ENCODE measurements at regions not wholly inside any gene's neighbourhood (a gene's known extent, or its start where the extent isn't known, plus 50 kb on each side); places are given as distances from the start of the nearest gene placed in this dataset.

DNA sequence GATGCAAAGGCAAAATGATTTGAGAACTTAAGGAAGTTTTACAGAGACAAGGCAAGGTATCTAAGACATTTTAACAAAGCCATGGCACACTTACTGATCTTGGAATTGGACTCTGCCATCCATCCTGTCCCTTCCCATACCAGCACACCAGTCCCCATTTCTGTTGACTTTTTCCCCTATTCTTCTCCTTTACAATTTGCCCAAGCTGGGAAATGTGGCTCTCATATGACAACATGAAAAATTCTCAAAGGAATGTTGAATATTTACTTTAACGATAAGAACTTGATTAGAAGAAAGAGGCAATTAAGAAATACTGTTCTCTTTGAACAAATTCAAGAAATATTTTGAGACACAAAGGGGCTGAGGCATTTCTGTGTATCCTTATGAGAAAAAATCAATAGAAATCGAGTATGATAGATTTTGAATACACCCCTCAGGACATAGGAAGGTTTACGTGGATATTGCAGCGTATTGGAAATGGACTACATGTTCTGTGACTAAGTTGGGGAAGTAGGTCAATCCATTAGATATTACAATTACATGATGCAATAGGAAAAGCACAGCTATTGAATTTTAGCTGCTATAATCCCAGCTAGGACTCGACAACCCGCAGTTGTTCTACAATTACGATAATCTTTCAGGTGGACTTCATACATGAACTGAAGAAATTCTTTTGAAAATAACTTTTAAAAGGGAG is 201.6 kb downstream of the TRIB2 start:
- WGBS, 2 donors (ENCODE audit: extremely low coverage in 2 of 2, insufficient read length in 2 of 2, insufficient replicate concordance in 1 of 2) = no CpG with 5 or more reads among the region's 7 CpGs
- Histone ChIP-seq H3K4me1 (ENCODE audit: control insufficient read depth in 2 of 2, insufficient read depth in 1 of 2, low read depth in 1 of 2, low read length in 2 of 2) (no peaks in the 10 kb centered on the region), H3K18ac (ENCODE audit: low read length) (no peak overlapping the region), H3K4me3 (ENCODE audit: low read length in 2 of 2) (no peak overlapping the region), H4K8ac (ENCODE audit: low read depth, low read length) (no peak overlapping the region), H2AK5ac (ENCODE audit: low read depth, low read length) (no peak overlapping the region), H3K9ac (ENCODE audit: low read depth, low read length, poor library complexity) (no peak overlapping the region), H2BK15ac (ENCODE audit: low read length) (no peak overlapping the region), H4K91ac (ENCODE audit: low read depth, low read length, poor library complexity) (no peak overlapping the region), H3K4ac (ENCODE audit: low read length) (no peak overlapping the region), H3K14ac (ENCODE audit: low read length) (no peak overlapping the region), H3K23ac (ENCODE audit: low read depth, low read length, poor library complexity) (no peak overlapping the region), H3K4me2 (ENCODE audit: insufficient read depth, low read length, poor library complexity, severe bottlenecking) (no peak overlapping the region), H3K36me3 (replicated peaks in 1 of 2; ENCODE audit: control insufficient read depth in 2 of 2, insufficient read depth in 2 of 2, low read length in 2 of 2) (no peaks in the 10 kb centered on the region), H2AFZ (ENCODE audit: low read length) (no peak overlapping the region), H3K9me3 (replicated peaks in 1 of 2; ENCODE audit: control insufficient read depth in 2 of 2, insufficient read depth in 1 of 2, low read depth in 1 of 2, low read length in 2 of 2) (no peaks in the 10 kb centered on the region), H3K79me1 (ENCODE audit: low read depth, low read length) (no peaks in the 10 kb centered on the region), H2BK12ac (ENCODE audit: low read length) (no peak overlapping the region), H3K27me3 (ENCODE audit: control insufficient read depth in 3 of 3, insufficient read depth in 3 of 3, low read depth in 1 of 3, low read length in 3 of 3) (no peaks in the 10 kb centered on the region), H2BK5ac (ENCODE audit: low read length) (no peak overlapping the region), H2BK120ac (ENCODE audit: low read depth, low read length) (no peak overlapping the region), H3K27ac (replicated peaks; ENCODE audit: low read length) (no peak overlapping the region)
- no peak for DNase-seq (ENCODE audit: low spot score)

DNA sequence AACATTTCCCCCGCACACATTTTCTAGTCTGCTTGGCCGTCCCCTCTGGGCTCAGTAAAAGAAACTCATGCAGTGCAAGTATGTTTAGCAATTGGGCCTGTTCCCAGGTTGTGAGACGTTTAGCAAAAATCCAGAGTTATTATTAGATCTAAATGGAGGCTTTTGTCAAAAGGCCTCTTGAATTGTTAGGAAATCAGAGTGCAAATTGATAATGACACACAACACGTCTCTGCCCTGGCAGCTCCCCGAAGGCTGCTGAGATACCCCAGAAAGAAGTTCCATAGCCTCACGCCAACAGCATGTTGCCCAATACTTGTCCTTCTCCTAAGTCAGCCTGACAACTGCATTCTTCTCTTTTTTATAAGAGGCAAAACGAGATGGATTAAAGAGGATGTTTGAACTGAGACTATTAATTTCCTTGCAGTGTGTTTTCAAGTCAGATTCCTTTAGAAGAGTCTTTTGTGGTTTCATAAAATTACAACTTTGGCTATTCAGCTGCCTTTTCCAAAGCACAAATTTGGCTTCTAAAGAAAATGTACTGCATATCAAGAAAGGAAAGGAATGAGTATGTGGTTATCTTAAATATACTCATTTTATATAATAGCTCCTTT is 202.2 kb downstream of the TRIB2 start:
- no peak overlapping the region for H3K4me2 ChIP-seq (ENCODE audit: insufficient read depth, low read length, poor library complexity, severe bottlenecking)
- H2BK5ac ChIP-seq (ENCODE audit: low read length) = no peak overlapping the region
- H3K23ac ChIP-seq (ENCODE audit: low read depth, low read length, poor library complexity) = no peak overlapping the region
- no peak overlapping the region for H4K91ac ChIP-seq (ENCODE audit: low read depth, low read length, poor library complexity)
- no peaks in the 10 kb centered on the region for H3K4me1 ChIP-seq (ENCODE audit: control insufficient read depth in 2 of 2, insufficient read depth in 1 of 2, low read depth in 1 of 2, low read length in 2 of 2)
- no peak overlapping the region for H4K8ac ChIP-seq (ENCODE audit: low read depth, low read length)
- no peak overlapping the region for H2AFZ ChIP-seq (ENCODE audit: low read length)
- no peak overlapping the region for H2BK15ac ChIP-seq (ENCODE audit: low read length)
- WGBS, 2 donors (ENCODE audit: extremely low coverage in 2 of 2, insufficient read length in 2 of 2, insufficient replicate concordance in 1 of 2) = no CpG with 5 or more reads among the region's 7 CpGs
- H2BK12ac ChIP-seq (ENCODE audit: low read length) = no peak overlapping the region
- H3K18ac ChIP-seq (ENCODE audit: low read length) = no peak overlapping the region
- no peak overlapping the region for H2BK120ac ChIP-seq (ENCODE audit: low read depth, low read length)
- H3K9me3 ChIP-seq (replicated peaks in 1 of 2; ENCODE audit: control insufficient read depth in 2 of 2, insufficient read depth in 1 of 2, low read depth in 1 of 2, low read length in 2 of 2) = no peaks in the 10 kb centered on the region
- no peaks in the 10 kb centered on the region for H3K79me1 ChIP-seq (ENCODE audit: low read depth, low read length)
- no peak overlapping the region for H2AK5ac ChIP-seq (ENCODE audit: low read depth, low read length)
- H3K4me3 ChIP-seq (ENCODE audit: low read length in 2 of 2) = no peak overlapping the region
- H3K14ac ChIP-seq (ENCODE audit: low read length) = no peak overlapping the region
- H3K27ac ChIP-seq (replicated peaks; ENCODE audit: low read length) = no peak overlapping the region
- H3K36me3 ChIP-seq (replicated peaks in 1 of 2; ENCODE audit: control insufficient read depth in 2 of 2, insufficient read depth in 2 of 2, low read length in 2 of 2) = no peaks in the 10 kb centered on the region
- H3K9ac ChIP-seq (ENCODE audit: low read depth, low read length, poor library complexity) = no peak overlapping the region
- DNase-seq (ENCODE audit: low spot score) = no peak
- H3K27me3 ChIP-seq (ENCODE audit: control insufficient read depth in 3 of 3, insufficient read depth in 3 of 3, low read depth in 1 of 3, low read length in 3 of 3) = no peaks in the 10 kb centered on the region
- H3K4ac ChIP-seq (ENCODE audit: low read length) = no peak overlapping the region

- no peak overlapping the region for H2BK15ac ChIP-seq (ENCODE audit: low read length)
- H3K4ac ChIP-seq (ENCODE audit: low read length) = no peak overlapping the region
- H2BK12ac ChIP-seq (ENCODE audit: low read length) = no peak overlapping the region
- no peak overlapping the region for H2AK5ac ChIP-seq (ENCODE audit: low read depth, low read length)
- H3K23ac ChIP-seq (ENCODE audit: low read depth, low read length, poor library complexity) = no peak overlapping the region
- H2BK5ac ChIP-seq (ENCODE audit: low read length) = no peak overlapping the region
- H3K9me3 ChIP-seq (replicated peaks in 1 of 2; ENCODE audit: control insufficient read depth in 2 of 2, insufficient read depth in 1 of 2, low read depth in 1 of 2, low read length in 2 of 2) = no peaks in the 10 kb centered on the region
- H3K4me1 ChIP-seq (ENCODE audit: control insufficient read depth in 2 of 2, insufficient read depth in 1 of 2, low read depth in 1 of 2, low read length in 2 of 2) = no peaks in the 10 kb centered on the region
- no peak overlapping the region for H3K18ac ChIP-seq (ENCODE audit: low read length)
- H3K4me3 ChIP-seq (ENCODE audit: low read length in 2 of 2) = no peak overlapping the region
- no CpG with 5 or more reads among the region's 5 CpGs for WGBS, 2 donors (ENCODE audit: extremely low coverage in 2 of 2, insufficient read length in 2 of 2, insufficient replicate concordance in 1 of 2)
- no peak overlapping the region for H3K9ac ChIP-seq (ENCODE audit: low read depth, low read length, poor library complexity)
- H2BK120ac ChIP-seq (ENCODE audit: low read depth, low read length) = no peak overlapping the region
- H3K4me2 ChIP-seq (ENCODE audit: insufficient read depth, low read length, poor library complexity, severe bottlenecking) = no peak overlapping the region
- H3K36me3 ChIP-seq (replicated peaks in 1 of 2; ENCODE audit: control insufficient read depth in 2 of 2, insufficient read depth in 2 of 2, low read length in 2 of 2) = no peaks in the 10 kb centered on the region
- no peak overlapping the region for H2AFZ ChIP-seq (ENCODE audit: low read length)
- no peaks in the 10 kb centered on the region for H3K27me3 ChIP-seq (ENCODE audit: control insufficient read depth in 3 of 3, insufficient read depth in 3 of 3, low read depth in 1 of 3, low read length in 3 of 3)
- no peak for DNase-seq (ENCODE audit: low spot score)
- no peak overlapping the region for H4K8ac ChIP-seq (ENCODE audit: low read depth, low read length)
- no peak overlapping the region for H4K91ac ChIP-seq (ENCODE audit: low read depth, low read length, poor library complexity)
- no peak overlapping the region for H3K27ac ChIP-seq (replicated peaks; ENCODE audit: low read length)
- H3K79me1 ChIP-seq (ENCODE audit: low read depth, low read length) = no peaks in the 10 kb centered on the region
- H3K14ac ChIP-seq (ENCODE audit: low read length) = no peak overlapping the region
These were observed 204.6 kb downstream of the TRIB2 start for GRCh38 chr2:12921321-12921720.

DNA sequence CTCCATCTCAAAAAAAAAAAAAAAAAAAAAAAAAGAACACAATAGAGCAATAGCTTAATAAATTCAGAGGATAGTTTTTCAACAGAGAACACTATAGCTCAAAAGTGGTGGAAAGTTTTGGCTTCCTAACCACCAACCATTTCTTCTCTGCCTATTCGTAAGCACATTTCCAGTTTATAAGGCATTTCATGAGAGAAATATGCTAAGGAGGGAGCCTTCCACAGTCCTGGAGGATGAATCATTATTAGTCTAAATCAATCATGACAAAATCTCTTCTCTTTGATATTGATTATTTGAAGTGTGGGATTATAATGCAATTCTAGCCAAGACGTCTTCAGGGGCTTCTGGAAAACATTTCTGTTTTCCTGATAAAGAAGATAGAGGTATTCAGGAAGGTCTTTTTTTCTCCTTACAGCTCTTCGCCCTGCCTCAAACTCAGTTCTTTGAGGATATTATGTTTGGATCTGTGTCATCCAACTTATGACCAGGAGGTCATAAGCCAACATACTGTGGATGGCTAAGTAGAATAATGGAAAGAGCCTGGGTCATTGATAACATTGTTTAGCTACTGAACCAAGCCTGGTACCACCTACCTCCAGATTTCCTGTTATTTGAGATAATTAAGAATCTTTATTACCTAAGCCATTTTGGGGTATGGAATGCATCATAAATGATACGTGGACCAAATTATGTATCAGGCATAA is 207.3 kb downstream of the TRIB2 start:
- H4K91ac ChIP-seq (ENCODE audit: low read depth, low read length, poor library complexity) = no peak overlapping the region
- H3K36me3 ChIP-seq (replicated peaks in 1 of 2; ENCODE audit: control insufficient read depth in 2 of 2, insufficient read depth in 2 of 2, low read length in 2 of 2) = no peaks in the 10 kb centered on the region
- no peak overlapping the region for H3K23ac ChIP-seq (ENCODE audit: low read depth, low read length, poor library complexity)
- no peak overlapping the region for H3K4me3 ChIP-seq (ENCODE audit: low read length in 2 of 2)
- no peak overlapping the region for H2BK120ac ChIP-seq (ENCODE audit: low read depth, low read length)
- no peak overlapping the region for H3K4me2 ChIP-seq (ENCODE audit: insufficient read depth, low read length, poor library complexity, severe bottlenecking)
- no peak for DNase-seq (ENCODE audit: low spot score)
- no peak overlapping the region for H3K9ac ChIP-seq (ENCODE audit: low read depth, low read length, poor library complexity)
- no peak overlapping the region for H2AK5ac ChIP-seq (ENCODE audit: low read depth, low read length)
- H3K14ac ChIP-seq (ENCODE audit: low read length) = no peak overlapping the region
- WGBS, 2 donors (ENCODE audit: extremely low coverage in 2 of 2, insufficient read length in 2 of 2, insufficient replicate concordance in 1 of 2) = no CpG with 5 or more reads among the region's 4 CpGs
- no peaks in the 10 kb centered on the region for H3K9me3 ChIP-seq (replicated peaks in 1 of 2; ENCODE audit: control insufficient read depth in 2 of 2, insufficient read depth in 1 of 2, low read depth in 1 of 2, low read length in 2 of 2)
- H3K4ac ChIP-seq (ENCODE audit: low read length) = no peak overlapping the region
- H3K79me1 ChIP-seq (ENCODE audit: low read depth, low read length) = no peaks in the 10 kb centered on the region
- no peak overlapping the region for H4K8ac ChIP-seq (ENCODE audit: low read depth, low read length)
- no peak overlapping the region for H2BK12ac ChIP-seq (ENCODE audit: low read length)
- H3K27ac ChIP-seq (replicated peaks; ENCODE audit: low read length) = no peak overlapping the region
- no peak overlapping the region for H2AFZ ChIP-seq (ENCODE audit: low read length)
- H3K18ac ChIP-seq (ENCODE audit: low read length) = no peak overlapping the region
- H3K4me1 ChIP-seq (ENCODE audit: control insufficient read depth in 2 of 2, insufficient read depth in 1 of 2, low read depth in 1 of 2, low read length in 2 of 2) = peaks cover 0 to 10% of the 10 kb centered on the region in 2 donors
- no peaks in the 10 kb centered on the region for H3K27me3 ChIP-seq (ENCODE audit: control insufficient read depth in 3 of 3, insufficient read depth in 3 of 3, low read depth in 1 of 3, low read length in 3 of 3)
- H2BK15ac ChIP-seq (ENCODE audit: low read length) = no peak overlapping the region
- no peak overlapping the region for H2BK5ac ChIP-seq (ENCODE audit: low read length)

Measured in neuronal stem cell (in vitro differentiated cells).